A549 (cell line): ENCODE measurements at regions not wholly inside any gene's neighbourhood (a gene's known extent, or its start where the extent isn't known, plus 50 kb on each side); places are given as distances from the start of the nearest gene placed in this dataset.

Source experiments
- CEBPB ChIP-seq, 2 experiments: fragments of >200 bp in 1 of 2; sonication (Bioruptor Twin) in 1 of 2; formaldehyde crosslinking in 1 of 2; IDR thresholded peaks; 2 replicates each; pipeline ENCODE4 v1.6.1; 2012 to 2016
- CTCF ChIP-seq: fragments of >200 bp; sonication (Bioruptor Twin); formaldehyde crosslinking; IDR thresholded peaks from 3 replicates; pipeline ENCODE4 v1.5.1; 2016
- HES2 ChIP-seq: fragments of >200 bp; sonication (Bioruptor Twin); formaldehyde crosslinking; IDR thresholded peaks from 2 replicates; pipeline ENCODE4 v1.6.1; 2016
- NPAS2 ChIP-seq: fragments of 250-450 bp; sonication (Bioruptor Pico); IDR thresholded peaks from 2 replicates; pipeline ENCODE4 v1.8.0; 2022; ENCODE audit warnings: mild to moderate bottlenecking, moderate library complexity, borderline replicate concordance
- POLR2A ChIP-seq: IDR thresholded peaks from 2 replicates; pipeline ENCODE4 v1.6.1; 2012; ENCODE audit warnings: mild to moderate bottlenecking, low read length
- RCOR1 ChIP-seq: fragments of 150-350 bp; IDR thresholded peaks from 2 replicates; pipeline ENCODE4 v1.6.1; 2014; ENCODE audit warnings: antibody characterized with exemption, low read length, low read depth

GRCh38 chr6:74115674-74116073, 419.7 kb downstream of the CD109 start:
- no peak for TF ChIP-seq CTCF
- TF ChIP-seq RCOR1, result no peak
- TF ChIP-seq NPAS2 (CRISPR knock-in tag), result no peak
- TF ChIP-seq HES2, result no peak
- TF ChIP-seq POLR2A, result no peak
- no peak for TF ChIP-seq CEBPB (IDR thresholded peaks at IDR 0.05)
